ENCODE measurements at regions not wholly inside any gene's neighbourhood (a gene's known extent, or its start where the extent isn't known, plus 50 kb on each side); places are given as distances from the start of the nearest gene placed in this dataset.

DNA sequence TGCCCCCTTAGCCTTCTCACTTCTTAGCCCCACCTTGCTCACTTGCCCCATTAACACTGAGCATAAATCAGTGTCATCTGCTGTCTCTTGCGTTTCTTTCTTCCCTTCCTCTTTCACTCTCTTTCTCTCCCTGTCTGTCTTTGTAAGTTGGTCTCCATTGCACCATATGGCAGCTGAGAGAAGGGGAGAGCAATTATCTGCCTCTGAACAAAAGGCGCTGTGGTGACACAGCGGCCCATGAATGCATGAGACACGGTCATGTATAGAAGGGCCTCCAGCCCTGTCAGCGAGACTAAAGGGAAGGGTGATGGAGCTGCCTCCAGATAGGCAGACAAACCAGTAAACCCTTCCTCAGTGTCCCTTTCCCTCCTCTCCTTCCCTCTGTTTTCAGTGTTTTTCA lies 88.8 kb upstream of the PCDH18 start:
- TF ChIP-seq EZH2 (IDR thresholded peaks at IDR 0.05; ENCODE audit: borderline replicate concordance, low read depth, low read length, severe bottlenecking) (no peak), POLR2AphosphoS5 (IDR thresholded peaks at IDR 0.05; ENCODE audit: insufficient read depth, low read depth, low read length) (no peak), POLR2A (IDR thresholded peaks at IDR 0.05; ENCODE audit: low read depth, low read length) (no peak), FOS (IDR thresholded peaks at IDR 0.05; ENCODE audit: borderline replicate concordance, insufficient read depth, low read length) (no peak), MYC (IDR thresholded peaks at IDR 0.05; ENCODE audit: low read depth, low read length) (no peak), GATA2 (IDR thresholded peaks at IDR 0.05; ENCODE audit: insufficient read depth, insufficient read length, low read depth, low read length) (no peak), JUN (IDR thresholded peaks at IDR 0.05; ENCODE audit: borderline replicate concordance, insufficient read depth, insufficient read length, low read depth) (no peak)
- TF ChIP-seq, protein P1, sequence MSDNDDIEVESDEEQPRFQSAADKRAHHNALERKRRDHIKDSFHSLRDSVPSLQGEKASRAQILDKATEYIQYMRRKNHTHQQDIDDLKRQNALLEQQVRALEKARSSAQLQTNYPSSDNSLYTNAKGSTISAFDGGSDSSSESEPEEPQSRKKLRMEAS (IDR thresholded peaks at IDR 0.05; ENCODE audit: insufficient read depth, insufficient read length): no peak
- TF ChIP-seq, protein P2, sequence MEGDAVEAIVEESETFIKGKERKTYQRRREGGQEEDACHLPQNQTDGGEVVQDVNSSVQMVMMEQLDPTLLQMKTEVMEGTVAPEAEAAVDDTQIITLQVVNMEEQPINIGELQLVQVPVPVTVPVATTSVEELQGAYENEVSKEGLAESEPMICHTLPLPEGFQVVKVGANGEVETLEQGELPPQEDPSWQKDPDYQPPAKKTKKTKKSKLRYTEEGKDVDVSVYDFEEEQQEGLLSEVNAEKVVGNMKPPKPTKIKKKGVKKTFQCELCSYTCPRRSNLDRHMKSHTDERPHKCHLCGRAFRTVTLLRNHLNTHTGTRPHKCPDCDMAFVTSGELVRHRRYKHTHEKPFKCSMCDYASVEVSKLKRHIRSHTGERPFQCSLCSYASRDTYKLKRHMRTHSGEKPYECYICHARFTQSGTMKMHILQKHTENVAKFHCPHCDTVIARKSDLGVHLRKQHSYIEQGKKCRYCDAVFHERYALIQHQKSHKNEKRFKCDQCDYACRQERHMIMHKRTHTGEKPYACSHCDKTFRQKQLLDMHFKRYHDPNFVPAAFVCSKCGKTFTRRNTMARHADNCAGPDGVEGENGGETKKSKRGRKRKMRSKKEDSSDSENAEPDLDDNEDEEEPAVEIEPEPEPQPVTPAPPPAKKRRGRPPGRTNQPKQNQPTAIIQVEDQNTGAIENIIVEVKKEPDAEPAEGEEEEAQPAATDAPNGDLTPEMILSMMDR (IDR thresholded peaks at IDR 0.05; ENCODE audit: extremely low read depth in 1 of 2, insufficient read depth in 1 of 2, low read depth in 1 of 2, low read length in 2 of 2): no peak
- no TSS peak for BruUV-seq (replicated peaks)
- H3K79me2 ChIP-seq (ENCODE audit: control insufficient read depth, insufficient read depth, low read length): no peaks in the 10 kb centered on the region
- no peak overlapping the region for H3K4me3 ChIP-seq (replicated peaks in 1 of 3; ENCODE audit: insufficient read depth in 1 of 3, low read depth in 1 of 3, low read length in 3 of 3)
- H3K4me1 ChIP-seq (ENCODE audit: control insufficient read depth, extremely low read depth, insufficient read depth, low read length): no peaks in the 10 kb centered on the region
- dilution Hi-C loops (cut with MboI; ENCODE audit: extremely low pct_ligation_motif_present, low sequenced_read_pairs) (no loop called here), intact Hi-C loops (cut with micrococcal nuclease) (no loop called here)
- H3K27ac ChIP-seq (ENCODE audit: insufficient read depth, low read depth, low read length): no peak overlapping the region
- FAIRE-seq (no peak), DNase-seq (ENCODE audit: low read depth, low spot score) (no peak)
- H3K27me3 ChIP-seq (ENCODE audit: control insufficient read depth in 2 of 2, insufficient read depth in 2 of 2, low read length in 2 of 2): no peaks in the 10 kb centered on the region
- POLR2A ChIA-PET: no interaction called here
- CTCF ChIA-PET: interaction anchor here (1.0 to 1.5 kb wide), 2 partner anchors 9 to 26 kb away, joined by 3 read pairs; no protein-coding TSS in a partner anchor
- no peaks in the 10 kb centered on the region for H3K9me1 ChIP-seq (replicated peaks; ENCODE audit: control insufficient read depth, extremely low read depth, insufficient read depth, low read length)
- no peak overlapping the region for H3K4me2 ChIP-seq (ENCODE audit: insufficient read depth, low read length)
- H2AFZ ChIP-seq (ENCODE audit: low read depth, low read length): no peak overlapping the region
- no peaks in the 10 kb centered on the region for H3K36me3 ChIP-seq (ENCODE audit: control insufficient read depth in 2 of 2, extremely low read depth in 1 of 2, insufficient read depth in 2 of 2, low read length in 2 of 2)
- H4K20me1 ChIP-seq (replicated peaks; ENCODE audit: control insufficient read depth, extremely low read depth, insufficient read depth, low read length): no peaks in the 10 kb centered on the region
- H3K9me3 ChIP-seq (replicated peaks; ENCODE audit: control insufficient read depth, insufficient read depth, low read length): no peaks in the 10 kb centered on the region
- H3K9ac ChIP-seq (replicated peaks; ENCODE audit: extremely low read depth, insufficient read depth, low read length): no peak overlapping the region

All from endothelial cell of umbilical vein (primary cell).